Left colon (tissue), 2 donors: ENCODE measurements at regions not wholly inside any gene's neighbourhood (a gene's known extent, or its start where the extent isn't known, plus 50 kb on each side); places are given as distances from the start of the nearest gene placed in this dataset.

ENCODE experiments used
- ATAC-seq: fragments of 200-7000 bp; cut with Tn5 transposase; one replicate; pipeline ENCODE4 v1.9.1; 2020; ENCODE audit warnings: mild to moderate bottlenecking, moderate library complexity
- DNase-seq, 2 donors: peaks; one replicate each; pipeline ENCODE4 v3.0.0-alpha.2; 2020
- intact Hi-C, 2 donors: fragments of 100-400 bp; cut with DNase I in 1 of 2; cut with micrococcal nuclease in 1 of 2; formaldehyde crosslinking; loops; one replicate each; pipeline versions ENCODE4 v1.11.2 to v1.14.0; 2022; cut with DNase I, micrococcal nuclease
- donor health status: DM: no; HTN: no; CAD: no.
- donor health status: DM: yes; HTN: yes; CAD: no.

GRCh38 chr6:105488516-105489215 is 85.8 kb upstream of the PREP start:
- DNase-seq = no peak
- intact Hi-C loops = loop anchor here in 1 of 2 donors (10.0 kb wide), 1 partner anchor 816 kb away; no protein-coding TSS in a partner anchor
- ATAC-seq = no peak

GRCh38 chr6:105487040-105487790 is 84.3 kb upstream of the PREP start:
- DNase-seq (no peak), ATAC-seq (no peak)
- intact Hi-C loops = loop anchor here in 1 of 2 donors (10.0 kb wide), 1 partner anchor 818 kb away; no protein-coding TSS in a partner anchor

GRCh38 chr6:105485456-105485855 is 82.6 kb upstream of the PREP start:
- intact Hi-C loops = loop anchor here in 1 of 2 donors (10.0 kb wide), 1 partner anchor 819 kb away; no protein-coding TSS in a partner anchor
- ATAC-seq (no peak), DNase-seq (peak in 1 of 2 donors; percentile 34)

GRCh38 chr6:105484238-105485161 is 81.6 kb upstream of the PREP start:
- DNase-seq (no peak), ATAC-seq (peak; percentile 68)
- intact Hi-C loops = loop anchor here in 1 of 2 donors (5.0 to 10.0 kb wide), 2 partner anchors 743 to 820 kb away; no protein-coding TSS in a partner anchor

GRCh38 chr6:105483492-105483891 is 80.6 kb upstream of the PREP start:
- intact Hi-C loops = loop anchor here in 1 of 2 donors (5.0 to 10.0 kb wide), 2 partner anchors 744 to 821 kb away; no protein-coding TSS in a partner anchor
- ATAC-seq = no peak
- no peak for DNase-seq

- intact Hi-C loops = loop anchor here in 1 of 2 donors (5.0 to 10.0 kb wide), 2 partner anchors 744 to 822 kb away; no protein-coding TSS in a partner anchor
- DNase-seq = no peak
- no peak for ATAC-seq
These were observed 80.0 kb upstream of the PREP start for GRCh38 chr6:105482921-105483320.

GRCh38 chr6:105482227-105482844 is 79.5 kb upstream of the PREP start:
- ATAC-seq (no peak), DNase-seq (peak; percentile 38 to 48)
- intact Hi-C loops = loop anchor here in 1 of 2 donors (5.0 to 10.0 kb wide), 2 partner anchors 745 to 822 kb away; no protein-coding TSS in a partner anchor

GRCh38 chr6:105476978-105477377 is 74.1 kb upstream of the PREP start:
- intact Hi-C loops = no loop called here
- no peak for ATAC-seq
- no peak for DNase-seq

GRCh38 chr6:105474234-105474633 is 71.4 kb upstream of the PREP start:
- ATAC-seq (no peak), DNase-seq (no peak)
- intact Hi-C loops = no loop called here

- ATAC-seq (no peak), DNase-seq (no peak)
- intact Hi-C loops = no loop called here
These were observed 67.1 kb upstream of the PREP start for GRCh38 chr6:105469946-105470345.

GRCh38 chr6:105468850-105469249 is 66.0 kb upstream of the PREP start:
- no peak for DNase-seq
- intact Hi-C loops = no loop called here

GRCh38 chr6:105460860-105461259 is 58.0 kb upstream of the PREP start:
- DNase-seq (no peak), ATAC-seq (no peak)
- intact Hi-C loops = no loop called here

More at GRCh38 chr6:105468850-105469249, 66.0 kb upstream of the PREP start:
- ATAC-seq = no peak

GRCh38 chr6:105459864-105460263 is 57.0 kb upstream of the PREP start:
- intact Hi-C loops = no loop called here
- no peak for ATAC-seq

GRCh38 chr6:105459049-105459448 is 56.2 kb upstream of the PREP start:
- DNase-seq = no peak
- intact Hi-C loops = no loop called here
- ATAC-seq = no peak

More at GRCh38 chr6:105459864-105460263, 57.0 kb upstream of the PREP start:
- DNase-seq = no peak

GRCh38 chr6:105458551-105458950 is 55.7 kb upstream of the PREP start:
- intact Hi-C loops = no loop called here
- ATAC-seq = no peak
- no peak for DNase-seq

- DNase-seq = no peak
- intact Hi-C loops = no loop called here
- no peak for ATAC-seq
These were observed 55.2 kb upstream of the PREP start for GRCh38 chr6:105458084-105458483.

GRCh38 chr6:105453968-105454367 is 51.1 kb upstream of the PREP start:
- intact Hi-C loops = no loop called here
- DNase-seq = no peak
- no peak for ATAC-seq
